SHP77 (cell line): ENCODE measurements at regions not wholly inside any gene's neighbourhood (a gene's known extent, or its start where the extent isn't known, plus 50 kb on each side); places are given as distances from the start of the nearest gene placed in this dataset.

Source experiments
- DNase-seq, 2 experiments: peaks; one replicate each; lab custom pipeline; 2025; lab: John Stamatoyannopoulos, UW

DNA sequence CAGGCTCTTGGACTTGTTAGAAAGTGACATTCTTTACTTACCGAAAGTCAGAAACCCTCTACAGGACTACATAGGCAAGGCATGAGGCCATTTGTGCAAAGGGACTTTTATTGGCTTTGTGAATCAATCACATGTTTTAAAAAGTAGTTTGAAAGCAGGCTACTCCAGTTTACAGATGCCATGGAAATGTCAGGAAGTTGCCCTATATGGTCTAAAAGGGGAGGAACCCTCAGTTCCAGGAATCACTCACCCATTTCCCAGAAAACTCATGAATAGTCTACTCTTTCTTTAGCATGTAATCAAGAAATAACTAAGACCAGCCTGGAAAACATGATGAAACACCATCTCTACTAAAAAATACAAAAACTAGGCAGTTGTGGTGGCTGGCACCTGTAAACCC, 51.0 kb upstream of the MKRN3 start:
- DNase-seq: no peak

DNA sequence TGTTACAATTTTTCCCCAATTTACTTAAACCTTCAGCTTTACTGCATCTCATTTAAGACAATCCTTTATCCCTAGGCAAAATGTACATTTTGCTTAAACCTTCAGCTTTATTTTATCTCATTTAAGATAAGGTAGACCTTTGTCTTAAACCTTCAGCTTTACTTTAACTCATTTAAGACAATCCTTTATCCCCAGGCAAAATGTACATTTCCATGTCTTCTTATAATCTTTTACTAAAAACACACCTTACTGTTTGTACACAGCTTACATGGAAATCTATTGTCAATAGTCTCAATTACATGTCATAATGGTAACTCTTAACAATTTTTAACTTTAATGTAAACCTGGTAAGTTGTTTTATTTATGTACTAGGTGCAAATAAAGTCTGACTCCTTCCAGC, 58.7 kb upstream of the MKRN3 start:
- DNase-seq: no peak

DNA sequence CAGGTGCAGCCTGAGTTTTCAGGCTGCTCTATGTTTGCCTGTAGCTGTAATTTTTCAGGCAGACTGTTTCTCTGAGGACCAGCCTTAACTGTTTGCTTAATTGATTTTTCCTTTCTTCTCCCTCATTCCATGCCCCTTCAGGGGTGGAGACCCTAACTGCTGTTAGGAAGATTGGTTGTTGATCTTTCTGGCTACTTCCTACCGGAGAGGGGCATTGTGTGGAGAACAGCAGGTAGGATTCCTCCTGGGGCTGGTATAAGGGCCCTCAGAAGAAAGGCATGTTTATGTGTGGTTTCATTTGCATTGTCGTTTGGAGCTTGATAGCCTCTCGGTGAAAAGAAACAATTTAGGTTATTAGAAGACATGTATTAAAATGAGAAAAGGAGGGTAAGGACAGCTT, 56.9 kb upstream of the GOLGA6L2 start:
- DNase-seq: no peak

DNA sequence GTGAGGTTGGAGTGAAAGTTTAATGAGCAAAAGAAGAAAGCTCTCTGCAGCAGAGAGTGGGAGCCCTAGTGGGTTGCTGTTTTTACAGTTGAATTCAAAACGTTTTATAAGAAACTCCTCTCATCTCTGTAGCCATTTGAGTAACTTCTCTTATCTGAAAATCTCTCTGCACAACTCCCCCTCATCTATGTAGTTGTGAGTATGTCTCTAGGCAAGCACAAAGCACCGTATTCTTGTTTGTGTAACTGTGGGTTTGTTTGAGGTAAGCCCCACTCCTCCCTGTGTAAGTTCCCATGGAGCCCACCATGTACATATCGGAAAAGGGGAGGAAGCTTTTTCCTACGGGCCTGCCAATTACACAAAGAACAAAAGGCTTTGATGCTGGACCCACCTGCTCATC, 56.5 kb upstream of the GOLGA6L2 start:
- peak; percentile 44 to 66 for DNase-seq

DNA sequence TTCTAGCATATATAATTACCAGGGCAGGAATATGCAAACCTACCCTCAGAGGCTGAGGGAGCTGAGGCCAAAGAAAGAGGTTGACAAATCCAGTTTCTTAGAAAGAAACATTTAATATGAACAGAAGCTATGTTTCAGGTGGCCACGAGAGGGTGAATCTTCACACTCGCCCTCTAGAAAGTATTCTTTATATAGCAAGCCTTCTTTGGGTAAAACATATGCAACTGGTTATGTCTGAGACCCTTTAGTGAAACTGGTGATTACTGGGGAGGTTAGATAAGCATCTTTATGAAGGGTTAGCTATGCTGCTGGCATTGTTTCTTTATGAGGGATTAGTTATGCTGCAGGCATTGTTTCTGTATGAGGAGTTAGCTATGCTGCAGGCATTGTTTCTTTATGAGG, 50.7 kb upstream of the GOLGA6L2 start:
- no peak for DNase-seq
